ENCODE measurements at regions not wholly inside any gene's neighbourhood (a gene's known extent, or its start where the extent isn't known, plus 50 kb on each side); places are given as distances from the start of the nearest gene placed in this dataset.

DNA sequence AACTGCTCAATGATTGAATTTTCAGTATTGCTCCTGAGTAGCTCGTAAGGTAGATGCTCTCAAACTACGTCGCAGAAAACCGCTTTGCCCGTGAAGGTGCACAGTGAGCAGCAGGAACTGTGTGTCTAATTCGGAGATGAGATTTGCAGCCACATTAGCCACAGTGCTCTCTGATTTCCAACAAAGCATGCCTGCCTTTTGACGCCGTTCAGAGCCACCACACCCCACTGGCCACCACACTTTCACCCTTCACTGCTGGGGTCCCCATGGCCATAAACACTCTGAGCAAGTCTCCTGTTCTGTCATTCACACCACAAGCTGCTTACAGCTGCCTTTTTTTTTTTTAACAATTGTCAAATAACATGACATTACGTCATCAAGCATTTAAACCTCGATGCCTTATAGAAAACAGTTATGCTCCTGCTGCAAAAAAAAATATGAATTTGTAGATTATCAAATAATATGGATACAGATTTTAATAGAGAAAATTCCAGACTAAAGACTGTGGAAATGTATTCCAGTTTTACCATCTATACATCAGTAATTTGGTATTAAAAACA, 578.8 kb upstream of the PFKP start:
- DNase-seq, result no peak
- intact Hi-C loops (cut with DNase I), result no loop called here

DNA sequence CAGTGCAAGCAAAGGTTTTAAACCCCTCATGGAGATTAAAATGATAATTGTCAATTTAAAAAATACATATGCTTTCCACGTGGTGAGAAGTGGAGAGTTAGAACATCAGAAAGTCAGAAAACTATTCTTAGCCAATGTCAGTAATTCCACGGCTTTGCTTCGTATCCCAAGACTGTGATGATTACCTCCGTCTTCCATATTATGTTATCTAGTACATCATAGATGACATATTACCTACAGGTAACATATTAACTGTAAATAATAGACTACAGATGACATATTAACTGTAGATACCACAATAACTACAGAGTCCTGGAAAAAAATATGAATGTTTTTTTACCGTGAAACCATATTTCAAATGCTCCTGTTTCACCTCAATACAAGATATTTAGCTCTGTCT, 579.4 kb upstream of the PFKP start:
- intact Hi-C loops (cut with DNase I), result no loop called here
- no peak for DNase-seq

DNA sequence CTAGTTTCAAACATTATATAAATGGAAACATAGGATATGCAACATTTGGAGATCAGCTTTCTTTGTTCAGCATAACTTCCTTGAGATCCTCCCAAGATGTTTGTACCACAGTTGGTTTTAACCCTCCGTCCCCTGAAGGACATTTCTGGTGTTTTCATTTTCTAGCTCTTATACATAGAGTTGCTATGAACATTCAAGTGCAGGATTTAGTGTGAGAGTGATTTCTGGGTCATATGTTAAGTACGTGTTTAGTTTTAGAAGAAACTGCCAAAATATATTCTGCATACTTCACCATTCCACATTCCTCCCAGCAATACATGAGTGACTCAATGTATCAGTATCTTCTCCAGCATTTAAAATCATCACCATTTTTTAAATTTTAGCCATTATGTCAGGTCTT, 588.7 kb upstream of the PFKP start:
- no peak for DNase-seq

GRCh38 chr10:2476812-2477553, 590.4 kb upstream of the PFKP start:
- peak in 1 of 10 donors; percentile 76 for DNase-seq
- intact Hi-C loops (cut with DNase I), result no loop called here

More for the DNA sequence above, 588.7 kb upstream of the PFKP start:
- intact Hi-C loops (cut with DNase I), result no loop called here

DNA sequence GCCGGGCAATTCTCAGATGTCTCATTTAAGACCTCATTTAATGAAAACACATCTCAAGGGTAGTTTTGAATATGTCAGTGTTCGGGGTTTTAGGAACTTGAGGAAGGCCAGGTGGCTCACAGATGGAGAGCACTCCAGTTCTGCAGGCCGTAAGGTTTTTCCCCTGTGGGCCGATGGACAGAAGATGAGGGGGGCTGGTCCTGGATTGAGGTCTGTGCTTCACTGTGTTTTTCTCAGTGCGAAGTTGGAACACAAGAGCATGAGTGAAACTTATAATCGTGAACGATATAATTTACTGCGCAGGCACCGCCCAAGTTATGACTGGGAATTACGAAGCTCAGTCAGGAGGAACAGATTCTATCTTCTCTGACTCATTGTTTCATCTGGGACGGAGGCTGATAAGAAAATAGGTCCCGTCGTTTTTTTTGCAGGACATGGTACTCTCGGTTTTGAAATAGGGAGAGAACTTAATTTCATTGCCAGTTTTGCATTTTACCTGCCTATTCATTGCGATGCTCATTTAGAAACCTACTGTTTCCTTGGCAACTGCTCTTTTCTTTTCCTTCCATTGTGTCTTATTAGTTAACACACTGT, 591.0 kb upstream of the PFKP start:
- intact Hi-C loops (cut with DNase I), result no loop called here
- DNase-seq, result no peak

GRCh38 chr10:2475711-2476217, 591.6 kb upstream of the PFKP start:
- no peak for DNase-seq
- intact Hi-C loops (cut with DNase I), result no loop called here

GRCh38 chr10:2471811-2472210, 595.5 kb upstream of the PFKP start:
- DNase-seq, result no peak
- intact Hi-C loops (cut with DNase I), result no loop called here

GRCh38 chr10:2469802-2470201, 597.5 kb upstream of the PFKP start:
- intact Hi-C loops (cut with DNase I), result no loop called here
- no peak for DNase-seq

- DNase-seq, result no peak
- intact Hi-C loops (cut with DNase I), result no loop called here
These were observed 602.9 kb upstream of the PFKP start for GRCh38 chr10:2464483-2464882.

GRCh38 chr10:2463316-2463715, 604.0 kb upstream of the PFKP start:
- DNase-seq, result no peak
- intact Hi-C loops (cut with DNase I), result no loop called here

GRCh38 chr10:2462581-2462980, 604.8 kb upstream of the PFKP start:
- intact Hi-C loops (cut with DNase I), result no loop called here

DNA sequence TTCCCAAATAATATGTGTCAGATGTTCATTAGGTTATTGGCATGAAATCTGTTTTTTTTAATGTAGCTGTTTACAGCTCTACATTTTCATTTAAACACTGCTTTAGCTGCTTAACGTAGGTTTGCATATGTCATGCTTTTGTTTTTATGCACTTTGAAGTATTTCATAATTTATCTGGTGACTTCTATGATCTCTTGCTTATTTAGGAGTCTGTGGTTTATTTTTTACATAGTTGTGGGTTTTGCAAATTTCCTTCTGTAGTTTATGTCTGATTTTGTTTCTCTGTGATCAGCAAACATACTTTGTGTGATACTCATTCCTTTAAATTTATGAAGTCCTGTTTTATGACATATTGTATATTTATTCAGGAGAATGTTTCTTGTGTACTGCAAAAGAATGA, 606.5 kb upstream of the PFKP start:
- intact Hi-C loops (cut with DNase I), result no loop called here
- DNase-seq, result no peak

More at GRCh38 chr10:2462581-2462980, 604.8 kb upstream of the PFKP start:
- DNase-seq, result no peak

DNA sequence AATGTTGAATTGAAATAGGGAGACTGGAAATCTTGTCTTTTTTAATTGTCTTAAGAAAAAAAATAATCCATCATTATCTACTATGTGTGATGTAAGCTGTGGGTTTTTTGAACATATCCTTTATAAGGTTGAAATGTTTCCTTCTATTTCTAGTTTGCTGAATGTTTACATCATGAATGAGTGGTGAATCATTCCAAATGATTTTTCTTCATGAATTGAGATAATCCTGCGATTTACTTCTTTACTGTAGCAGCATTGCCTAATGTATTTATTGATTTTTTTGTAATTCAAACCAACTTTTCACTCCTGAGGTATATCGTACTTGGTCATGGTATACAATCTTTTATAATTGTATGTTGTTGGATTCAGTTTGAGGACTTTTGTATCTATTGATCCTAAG, 607.6 kb upstream of the PFKP start:
- no peak for DNase-seq
- intact Hi-C loops (cut with DNase I), result no loop called here

GRCh38 chr10:2456834-2457233, 610.5 kb upstream of the PFKP start:
- no peak for DNase-seq
- intact Hi-C loops (cut with DNase I), result no loop called here

DNA sequence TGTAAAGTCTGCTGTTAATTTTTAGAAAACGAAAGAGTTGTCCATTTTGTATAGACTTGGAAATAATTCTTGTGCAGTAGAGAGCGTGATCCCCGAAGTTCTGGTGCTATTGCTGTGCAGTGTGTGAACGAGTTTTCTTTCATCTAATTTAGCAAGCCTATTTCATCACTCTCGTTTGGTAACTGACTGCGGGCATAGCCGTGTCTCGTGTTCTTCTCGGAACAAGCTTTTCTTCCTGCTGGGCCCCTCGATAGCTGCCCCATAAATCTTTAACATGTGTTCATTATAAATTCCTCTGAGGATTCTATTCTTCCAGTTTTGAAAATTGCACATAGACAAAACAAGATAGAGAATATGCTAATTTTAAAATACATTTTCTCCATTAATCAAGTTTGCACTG, 622.0 kb upstream of the PFKP start:
- intact Hi-C loops (cut with DNase I), result no loop called here
- no peak for DNase-seq

DNA sequence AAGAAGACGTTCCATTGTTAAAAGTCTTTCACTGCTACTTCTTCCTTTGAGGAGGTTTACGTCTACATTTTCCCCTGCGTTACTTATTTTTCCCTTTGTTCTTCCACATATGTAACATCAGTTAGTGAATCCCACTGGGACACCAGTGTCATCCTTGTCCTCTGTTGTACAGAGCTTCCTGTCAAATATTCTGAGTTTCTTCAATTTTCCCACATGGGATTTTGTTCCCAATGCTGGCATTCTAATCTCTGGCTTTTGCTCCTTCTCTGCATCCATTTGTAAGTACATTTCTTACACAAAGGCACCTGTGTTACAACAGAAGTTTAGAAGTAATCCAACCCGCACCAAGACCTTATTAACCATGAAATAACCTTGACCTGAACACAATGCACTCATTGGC, 627.4 kb upstream of the PFKP start:
- DNase-seq, result no peak
- intact Hi-C loops (cut with DNase I), result no loop called here

DNA sequence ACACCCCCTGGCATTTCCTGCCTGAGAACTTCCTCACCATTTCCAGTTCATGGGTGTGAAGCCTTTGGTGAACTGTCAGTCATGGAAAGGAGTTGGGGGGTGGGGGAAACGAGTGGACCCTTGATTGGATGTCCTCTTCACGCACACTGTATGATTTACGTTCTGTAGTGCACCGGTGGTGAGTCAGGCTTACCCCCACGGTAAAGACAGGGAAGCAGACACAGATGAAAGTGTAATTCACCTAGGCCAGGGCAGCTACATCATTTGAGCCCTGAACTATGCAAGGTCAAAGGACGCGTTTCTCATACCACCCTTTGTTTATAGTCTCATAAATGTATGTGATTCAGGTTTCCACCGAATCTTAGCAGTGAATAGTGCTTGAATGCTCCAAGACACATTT, 628.3 kb upstream of the PFKP start:
- intact Hi-C loops (cut with DNase I), result no loop called here

DNA sequence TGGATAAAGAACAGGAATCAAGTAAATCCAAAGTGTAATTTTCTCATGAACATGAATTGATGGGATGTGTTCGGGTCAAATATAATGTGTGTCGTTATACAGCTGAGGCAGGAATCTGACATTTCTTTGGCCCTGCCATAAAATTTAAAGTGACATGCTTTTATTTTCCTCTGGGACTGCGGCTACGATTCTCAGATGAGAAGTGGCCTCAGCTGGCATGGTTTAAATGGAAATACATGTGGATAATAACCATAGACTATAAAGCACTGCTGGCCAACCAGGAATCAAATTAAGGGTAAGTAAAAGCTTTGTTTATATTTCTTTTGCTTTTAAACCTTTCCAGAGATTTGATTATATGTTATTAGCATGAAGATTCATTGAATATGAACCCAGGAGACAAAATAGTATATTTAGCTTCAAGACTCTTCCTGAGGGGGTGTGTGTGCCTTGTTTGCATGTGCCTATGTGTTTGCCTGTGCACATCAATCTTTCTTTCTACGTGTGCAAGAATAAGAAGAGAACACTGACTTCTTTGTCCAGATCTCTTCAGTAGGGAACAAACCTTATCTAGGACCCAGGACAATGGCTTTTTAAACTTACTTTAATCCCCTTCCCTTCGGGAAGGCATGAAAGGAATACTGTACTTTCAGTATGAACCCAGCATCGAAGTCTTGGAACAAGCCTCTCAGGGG, 629.0 kb upstream of the PFKP start:
- no peak for DNase-seq
- intact Hi-C loops (cut with DNase I), result no loop called here

More for the DNA sequence above, 628.3 kb upstream of the PFKP start:
- no peak for DNase-seq

GRCh38 chr10:2436933-2437332, 630.4 kb upstream of the PFKP start:
- intact Hi-C loops (cut with DNase I), result no loop called here
- DNase-seq, result peak in 1 of 10 donors; percentile 80

- DNase-seq, result no peak
- intact Hi-C loops (cut with DNase I), result no loop called here
These were observed 635.4 kb upstream of the PFKP start for GRCh38 chr10:2431961-2432360.

GRCh38 chr10:2427412-2427811, 639.9 kb upstream of the PFKP start:
- intact Hi-C loops (cut with DNase I), result no loop called here
- no peak for DNase-seq
